Cardiac septum (tissue), 1 donor: ENCODE measurements at regions not wholly inside any gene's neighbourhood (a gene's known extent, or its start where the extent isn't known, plus 50 kb on each side); places are given as distances from the start of the nearest gene placed in this dataset.
"Not testable (repeated sequence)": the region's sequence is repeated elsewhere in the genome, so short reads cannot be mapped to it uniquely, and the experiment has no call there.

Source experiments
- DNase-seq: peaks from one replicate; pipeline ENCODE4 v3.0.0-alpha.2; 2020; ENCODE audit warnings: low spot score
- intact Hi-C: fragments of 100-400 bp; cut with DNase I; formaldehyde crosslinking; loops from one replicate; pipeline ENCODE4 v1.14.0; 2022
- donor health status: DM: no; HTN: no; CAD: no.

GRCh38 chr7:118995350-118995749 is 770.8 kb downstream of the ANKRD7 start:
- intact Hi-C loops, result no loop called here
- DNase-seq, result no peak

- no peak for DNase-seq
- intact Hi-C loops, result no loop called here
These were observed 782.7 kb downstream of the ANKRD7 start for GRCh38 chr7:119007236-119007635.

- DNase-seq, result no peak
- intact Hi-C loops, result no loop called here
These were observed 786.1 kb downstream of the ANKRD7 start for GRCh38 chr7:119010635-119011034.

- intact Hi-C loops, result no loop called here
- no peak for DNase-seq
These were observed 801.9 kb downstream of the ANKRD7 start for GRCh38 chr7:119026391-119026790.

GRCh38 chr7:119028736-119029135 is 804.2 kb downstream of the ANKRD7 start:
- DNase-seq, result no peak
- intact Hi-C loops, result no loop called here

GRCh38 chr7:119032136-119032535 is 807.6 kb downstream of the ANKRD7 start:
- intact Hi-C loops, result not testable (repeated sequence)

DNA sequence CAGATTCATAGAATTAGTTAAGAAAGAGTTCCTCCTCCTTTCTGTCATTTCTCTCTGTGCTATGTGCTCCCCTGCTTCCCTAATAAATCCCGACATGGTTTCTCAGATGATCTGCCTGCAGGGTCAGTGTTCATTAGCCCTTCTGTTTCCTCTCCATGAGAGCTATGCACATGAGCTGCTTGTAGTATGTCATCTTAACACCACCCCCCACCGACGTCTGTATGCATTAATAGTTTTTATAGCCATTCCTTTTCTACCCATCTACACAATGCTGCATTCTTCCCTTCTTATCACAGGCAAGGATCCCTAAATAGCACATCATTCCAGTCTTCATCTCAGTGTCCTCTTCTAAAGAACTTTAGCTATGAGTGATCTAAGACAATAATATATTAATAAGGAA is 809.1 kb downstream of the ANKRD7 start:
- DNase-seq, result no peak
- intact Hi-C loops, result no loop called here

More at GRCh38 chr7:119032136-119032535, 807.6 kb downstream of the ANKRD7 start:
- DNase-seq, result not testable (repeated sequence)

DNA sequence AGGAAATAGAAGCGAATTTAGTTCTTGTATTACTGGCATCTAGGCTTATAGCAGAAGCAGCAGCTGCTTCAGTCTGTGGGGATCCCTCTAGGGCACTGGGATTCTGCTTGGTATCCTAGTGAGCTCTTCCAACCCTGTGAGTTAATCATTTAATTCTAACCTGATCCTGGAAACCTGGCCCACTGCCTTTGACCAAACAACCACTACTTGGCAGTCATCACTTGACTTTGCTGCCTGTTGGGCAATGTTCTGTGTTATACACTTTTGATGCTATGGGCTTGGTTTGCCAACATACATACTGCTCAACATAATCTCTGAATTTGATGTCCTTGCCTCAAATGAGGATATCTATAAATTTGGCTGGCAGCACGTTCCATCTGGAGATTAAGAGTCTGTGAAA is 813.4 kb downstream of the ANKRD7 start:
- no peak for DNase-seq
- intact Hi-C loops, result no loop called here

- intact Hi-C loops, result no loop called here
- DNase-seq, result no peak
These were observed 821.6 kb downstream of the ANKRD7 start for GRCh38 chr7:119046068-119046467.

- intact Hi-C loops, result no loop called here
- DNase-seq, result no peak
These were observed 841.5 kb downstream of the ANKRD7 start for GRCh38 chr7:119065966-119066365.

- intact Hi-C loops, result no loop called here
These were observed 861.5 kb downstream of the ANKRD7 start for GRCh38 chr7:119086026-119086425.

GRCh38 chr7:119090851-119091250 is 866.3 kb downstream of the ANKRD7 start:
- intact Hi-C loops, result no loop called here
- no peak for DNase-seq

More at GRCh38 chr7:119086026-119086425, 861.5 kb downstream of the ANKRD7 start:
- DNase-seq, result no peak

DNA sequence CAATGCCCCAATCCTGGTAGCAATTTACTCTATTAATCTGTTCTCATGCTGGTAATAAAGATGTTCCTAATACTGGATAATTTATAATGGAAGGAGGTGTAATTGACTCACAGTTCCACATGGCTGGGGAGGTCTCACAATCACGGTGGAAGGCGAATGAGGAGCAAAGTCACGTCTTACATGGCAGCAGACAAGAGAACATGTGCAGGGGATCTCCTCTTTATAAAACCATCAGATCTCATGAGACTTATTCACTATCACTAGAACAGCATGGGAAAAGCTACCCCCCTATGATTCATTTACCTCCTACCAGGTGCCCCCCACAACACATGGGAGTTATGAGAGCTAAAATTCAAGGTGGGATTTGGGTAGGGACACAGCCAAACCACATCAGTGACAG is 872.2 kb downstream of the ANKRD7 start:
- no peak for DNase-seq
- intact Hi-C loops, result no loop called here

GRCh38 chr7:119100611-119101258 is 876.2 kb downstream of the ANKRD7 start:
- intact Hi-C loops, DNase-seq: not testable (repeated sequence)

- no peak for DNase-seq
- intact Hi-C loops, result no loop called here
These were observed 877.8 kb downstream of the ANKRD7 start for GRCh38 chr7:119102291-119102690.

DNA sequence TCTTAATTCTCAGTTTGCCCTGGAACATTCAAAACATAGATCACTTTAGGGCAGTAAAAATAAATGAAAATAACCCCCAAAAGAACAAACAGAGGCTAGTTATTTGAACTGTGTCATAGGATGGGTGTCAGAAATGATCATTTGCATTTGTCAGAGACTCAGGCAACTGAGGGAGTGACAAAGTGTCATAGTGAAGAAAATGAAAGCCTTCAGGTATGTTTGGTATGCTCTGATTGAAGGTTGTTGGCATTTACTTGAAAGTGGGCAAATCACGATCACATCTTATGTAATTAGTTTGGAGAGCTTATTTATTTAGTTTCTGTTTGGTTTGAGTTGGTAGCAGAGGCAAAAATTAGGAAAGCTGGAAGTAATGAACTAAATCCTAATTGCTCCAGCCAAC is 880.9 kb downstream of the ANKRD7 start:
- intact Hi-C loops, result no loop called here
- DNase-seq, result no peak

- DNase-seq, result no peak
- intact Hi-C loops, result no loop called here
These were observed 898.8 kb downstream of the ANKRD7 start for GRCh38 chr7:119123326-119123725.

GRCh38 chr7:119127706-119128105 is 903.2 kb downstream of the ANKRD7 start:
- DNase-seq, result no peak
- intact Hi-C loops, result no loop called here

DNA sequence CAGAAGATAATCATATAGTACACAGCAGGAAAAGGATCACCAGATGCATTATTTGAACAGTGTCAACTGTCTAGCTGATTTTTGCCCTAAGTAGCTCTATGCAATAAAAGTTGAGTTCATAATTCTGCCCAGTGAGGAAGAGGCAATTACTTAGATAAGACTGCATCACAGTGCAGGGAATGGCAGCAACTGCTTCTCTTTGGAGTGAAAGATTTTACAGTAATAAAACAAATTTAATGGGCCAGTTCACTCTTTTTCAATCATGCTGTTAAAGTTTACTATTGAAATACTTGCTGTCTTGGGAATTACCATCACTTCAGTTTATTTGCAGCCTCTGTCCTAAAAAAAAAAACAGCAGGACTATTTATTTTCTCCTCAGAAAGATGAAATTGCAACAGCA is 907.9 kb downstream of the ANKRD7 start:
- DNase-seq, result no peak
- intact Hi-C loops, result no loop called here

DNA sequence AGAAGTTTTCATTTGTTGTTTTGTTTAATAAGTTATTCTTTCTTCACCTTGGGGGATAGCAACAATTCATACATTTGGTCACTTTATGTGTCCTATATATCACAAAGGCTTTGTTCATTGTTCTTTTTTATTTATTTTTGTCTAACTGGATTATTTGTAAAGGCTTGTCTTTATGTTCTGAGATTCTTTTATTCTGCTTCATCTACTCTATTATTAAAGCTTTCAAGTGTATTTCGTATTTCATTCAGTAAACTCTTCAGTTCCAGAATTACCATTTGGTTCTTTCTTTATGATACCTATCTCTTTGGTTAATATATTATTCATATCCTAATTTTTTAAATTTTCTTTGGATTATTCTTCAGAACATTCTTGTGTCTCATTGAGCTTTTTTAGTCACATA is 942.9 kb downstream of the ANKRD7 start:
- intact Hi-C loops, result no loop called here
- no peak for DNase-seq

DNA sequence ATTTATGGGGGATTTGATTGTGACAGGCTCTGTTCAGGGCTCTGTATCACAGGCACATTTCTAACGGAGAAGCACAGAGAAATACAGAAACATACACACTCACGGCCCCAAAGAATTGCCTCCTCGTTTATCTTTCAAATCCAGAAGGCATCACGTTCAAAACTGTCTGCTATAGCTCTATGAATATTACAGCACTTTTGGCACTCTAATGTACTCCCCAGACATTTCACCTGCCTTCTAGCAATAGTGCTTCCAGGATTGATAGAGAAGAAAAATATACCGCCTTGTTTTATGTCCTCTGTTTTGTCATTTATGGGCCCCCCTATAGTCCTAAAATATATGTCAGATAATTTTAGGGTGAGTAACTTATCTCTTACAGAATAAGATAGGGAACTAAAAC is 947.5 kb downstream of the ANKRD7 start:
- intact Hi-C loops, result no loop called here
- no peak for DNase-seq
